ENCODE measurements at regions not wholly inside any gene's neighbourhood (a gene's known extent, or its start where the extent isn't known, plus 50 kb on each side); places are given as distances from the start of the nearest gene placed in this dataset.
A peak's percentile ranks its signal among the peaks of the same experiment; 100 is the strongest.

DNA sequence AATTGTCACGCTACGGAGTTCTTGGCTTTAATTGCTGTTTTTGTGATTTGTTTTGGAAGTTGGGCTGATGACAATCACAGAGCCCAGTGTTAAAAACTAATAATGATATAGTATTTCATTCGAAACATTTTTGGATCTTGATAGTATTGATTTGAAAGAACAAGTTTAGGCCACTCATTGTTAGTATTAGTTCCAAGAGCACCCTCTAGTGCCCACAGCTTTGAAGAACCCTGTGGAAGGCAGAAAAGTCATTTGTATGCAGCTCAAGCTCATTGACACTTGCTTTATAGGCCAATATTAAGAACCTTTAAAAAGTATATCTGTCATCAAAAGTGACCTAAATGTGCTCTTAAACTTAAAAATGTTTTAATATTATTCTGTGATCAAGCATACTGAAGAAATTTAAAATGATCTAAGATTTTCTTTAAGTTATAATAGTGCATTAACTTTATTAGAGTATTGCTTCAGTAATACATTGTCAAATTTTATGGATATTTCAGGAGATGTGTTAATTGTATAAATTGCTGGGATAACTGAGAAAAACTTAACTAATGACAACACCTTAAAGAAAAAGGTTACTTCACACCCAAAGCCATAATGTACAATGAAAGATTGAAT is 191.0 kb downstream of the GRB14 start:
- no peaks in the 10 kb centered on the region for H3K36me3 ChIP-seq (replicated peaks in 1 of 2; ENCODE audit: control insufficient read depth in 2 of 2, insufficient read depth in 2 of 2, low read length in 2 of 2)
- no peak overlapping the region for H2BK12ac ChIP-seq (ENCODE audit: low read length)
- no peak overlapping the region for H2AK5ac ChIP-seq (ENCODE audit: low read depth, low read length)
- H2BK15ac ChIP-seq (ENCODE audit: low read length) = no peak overlapping the region
- no peaks in the 10 kb centered on the region for H3K27me3 ChIP-seq (ENCODE audit: control insufficient read depth in 3 of 3, insufficient read depth in 3 of 3, low read depth in 1 of 3, low read length in 3 of 3)
- no peak overlapping the region for H3K4me2 ChIP-seq (ENCODE audit: insufficient read depth, low read length, poor library complexity, severe bottlenecking)
- H4K8ac ChIP-seq (ENCODE audit: low read depth, low read length) = no peak overlapping the region
- no peak overlapping the region for H3K14ac ChIP-seq (ENCODE audit: low read length)
- H2BK5ac ChIP-seq (ENCODE audit: low read length) = no peak overlapping the region
- no peak overlapping the region for H3K4me3 ChIP-seq (ENCODE audit: low read length in 2 of 2)
- H3K27ac ChIP-seq (replicated peaks; ENCODE audit: low read length) = no peak overlapping the region
- no peak overlapping the region for H3K18ac ChIP-seq (ENCODE audit: low read length)
- WGBS, 2 donors (ENCODE audit: extremely low coverage in 2 of 2, insufficient read length in 2 of 2, insufficient replicate concordance in 1 of 2) = no CpG with 5 or more reads among the region's 3 CpGs
- H3K9ac ChIP-seq (ENCODE audit: low read depth, low read length, poor library complexity) = no peak overlapping the region
- peaks cover 5 to 6% of the 10 kb centered on the region in 2 donors for H3K4me1 ChIP-seq (ENCODE audit: control insufficient read depth in 2 of 2, insufficient read depth in 1 of 2, low read depth in 1 of 2, low read length in 2 of 2)
- H4K91ac ChIP-seq (ENCODE audit: low read depth, low read length, poor library complexity) = no peak overlapping the region
- no peak overlapping the region for H3K4ac ChIP-seq (ENCODE audit: low read length)
- H3K23ac ChIP-seq (ENCODE audit: low read depth, low read length, poor library complexity) = no peak overlapping the region
- H3K79me1 ChIP-seq (ENCODE audit: low read depth, low read length) = no peaks in the 10 kb centered on the region
- H2AFZ ChIP-seq (ENCODE audit: low read length) = no peak overlapping the region
- H2BK120ac ChIP-seq (ENCODE audit: low read depth, low read length) = no peak overlapping the region
- DNase-seq (ENCODE audit: low spot score) = peak; percentile 43
- H3K9me3 ChIP-seq (replicated peaks in 1 of 2; ENCODE audit: control insufficient read depth in 2 of 2, insufficient read depth in 1 of 2, low read depth in 1 of 2, low read length in 2 of 2) = no peaks in the 10 kb centered on the region

DNA sequence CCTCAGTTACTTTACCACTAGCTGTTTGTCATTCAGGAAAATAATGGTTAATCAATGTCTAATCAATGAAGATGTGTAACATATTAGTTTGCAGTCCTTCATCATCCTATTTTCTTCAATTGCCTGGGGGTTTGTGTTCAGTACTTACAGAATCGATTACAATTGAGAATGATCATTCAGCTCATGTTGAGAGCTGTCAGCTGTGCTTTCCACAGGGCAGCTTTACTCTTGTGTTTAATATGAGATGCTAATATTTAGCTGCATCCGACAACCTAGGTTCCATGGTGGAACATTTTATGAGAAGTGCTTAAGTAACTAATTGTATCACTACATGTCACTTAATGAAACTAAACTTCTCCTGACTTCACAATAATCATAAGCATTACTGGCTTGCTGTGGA is 191.9 kb downstream of the GRB14 start:
- no peaks in the 10 kb centered on the region for H3K27me3 ChIP-seq (ENCODE audit: control insufficient read depth in 3 of 3, insufficient read depth in 3 of 3, low read depth in 1 of 3, low read length in 3 of 3)
- H2BK120ac ChIP-seq (ENCODE audit: low read depth, low read length) = no peak overlapping the region
- H3K14ac ChIP-seq (ENCODE audit: low read length) = no peak overlapping the region
- H3K4me1 ChIP-seq (ENCODE audit: control insufficient read depth in 2 of 2, insufficient read depth in 1 of 2, low read depth in 1 of 2, low read length in 2 of 2) = peaks cover 6 to 9% of the 10 kb centered on the region in 2 donors
- no peaks in the 10 kb centered on the region for H3K9me3 ChIP-seq (replicated peaks in 1 of 2; ENCODE audit: control insufficient read depth in 2 of 2, insufficient read depth in 1 of 2, low read depth in 1 of 2, low read length in 2 of 2)
- no peak overlapping the region for H3K23ac ChIP-seq (ENCODE audit: low read depth, low read length, poor library complexity)
- no peak for DNase-seq (ENCODE audit: low spot score)
- no peaks in the 10 kb centered on the region for H3K79me1 ChIP-seq (ENCODE audit: low read depth, low read length)
- no peak overlapping the region for H4K8ac ChIP-seq (ENCODE audit: low read depth, low read length)
- H3K4me2 ChIP-seq (ENCODE audit: insufficient read depth, low read length, poor library complexity, severe bottlenecking) = no peak overlapping the region
- H2BK5ac ChIP-seq (ENCODE audit: low read length) = no peak overlapping the region
- no CpG with 5 or more reads among the region's 2 CpGs for WGBS, 2 donors (ENCODE audit: extremely low coverage in 2 of 2, insufficient read length in 2 of 2, insufficient replicate concordance in 1 of 2)
- no peak overlapping the region for H4K91ac ChIP-seq (ENCODE audit: low read depth, low read length, poor library complexity)
- no peak overlapping the region for H2BK12ac ChIP-seq (ENCODE audit: low read length)
- H3K18ac ChIP-seq (ENCODE audit: low read length) = no peak overlapping the region
- H2AFZ ChIP-seq (ENCODE audit: low read length) = no peak overlapping the region
- no peak overlapping the region for H3K27ac ChIP-seq (replicated peaks; ENCODE audit: low read length)
- no peak overlapping the region for H3K9ac ChIP-seq (ENCODE audit: low read depth, low read length, poor library complexity)
- H3K4me3 ChIP-seq (ENCODE audit: low read length in 2 of 2) = no peak overlapping the region
- no peak overlapping the region for H2BK15ac ChIP-seq (ENCODE audit: low read length)
- H3K36me3 ChIP-seq (replicated peaks in 1 of 2; ENCODE audit: control insufficient read depth in 2 of 2, insufficient read depth in 2 of 2, low read length in 2 of 2) = no peaks in the 10 kb centered on the region
- H2AK5ac ChIP-seq (ENCODE audit: low read depth, low read length) = no peak overlapping the region
- no peak overlapping the region for H3K4ac ChIP-seq (ENCODE audit: low read length)

DNA sequence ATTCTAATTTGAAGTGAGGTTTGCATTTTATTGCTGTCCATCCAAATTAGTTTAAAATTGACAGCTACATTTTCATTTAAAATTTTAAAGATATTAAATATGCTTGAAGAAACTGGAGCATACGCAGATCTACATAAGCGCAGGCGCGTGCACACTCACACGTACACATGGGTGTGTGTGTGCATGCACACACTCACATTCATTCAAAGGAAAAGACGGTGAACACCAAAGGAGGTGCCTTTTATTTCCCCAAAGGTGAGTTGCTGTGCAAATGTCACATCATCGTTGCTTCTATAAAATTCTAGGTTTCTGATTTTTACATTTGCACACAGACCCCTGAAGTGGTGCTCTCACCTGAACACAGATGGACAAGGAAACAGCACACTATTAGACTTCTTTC is 194.2 kb downstream of the GRB14 start:
- H3K9me3 ChIP-seq (replicated peaks in 1 of 2; ENCODE audit: control insufficient read depth in 2 of 2, insufficient read depth in 1 of 2, low read depth in 1 of 2, low read length in 2 of 2) = no peaks in the 10 kb centered on the region
- no peak for DNase-seq (ENCODE audit: low spot score)
- no peak overlapping the region for H3K4me3 ChIP-seq (ENCODE audit: low read length in 2 of 2)
- no peak overlapping the region for H3K27ac ChIP-seq (replicated peaks; ENCODE audit: low read length)
- H2BK120ac ChIP-seq (ENCODE audit: low read depth, low read length) = no peak overlapping the region
- H3K4ac ChIP-seq (ENCODE audit: low read length) = no peak overlapping the region
- H3K23ac ChIP-seq (ENCODE audit: low read depth, low read length, poor library complexity) = no peak overlapping the region
- no peaks in the 10 kb centered on the region for H3K79me1 ChIP-seq (ENCODE audit: low read depth, low read length)
- H3K4me2 ChIP-seq (ENCODE audit: insufficient read depth, low read length, poor library complexity, severe bottlenecking) = no peak overlapping the region
- H3K9ac ChIP-seq (ENCODE audit: low read depth, low read length, poor library complexity) = no peak overlapping the region
- H4K91ac ChIP-seq (ENCODE audit: low read depth, low read length, poor library complexity) = no peak overlapping the region
- no CpG with 5 or more reads among the region's 7 CpGs for WGBS, 2 donors (ENCODE audit: extremely low coverage in 2 of 2, insufficient read length in 2 of 2, insufficient replicate concordance in 1 of 2)
- peak overlapping the region; percentile 93 for H3K18ac ChIP-seq (ENCODE audit: low read length)
- no peak overlapping the region for H4K8ac ChIP-seq (ENCODE audit: low read depth, low read length)
- no peaks in the 10 kb centered on the region for H3K27me3 ChIP-seq (ENCODE audit: control insufficient read depth in 3 of 3, insufficient read depth in 3 of 3, low read depth in 1 of 3, low read length in 3 of 3)
- peak overlapping the region; percentile 90 for H2BK12ac ChIP-seq (ENCODE audit: low read length)
- H2BK5ac ChIP-seq (ENCODE audit: low read length) = no peak overlapping the region
- H3K14ac ChIP-seq (ENCODE audit: low read length) = no peak overlapping the region
- H2AFZ ChIP-seq (ENCODE audit: low read length) = no peak overlapping the region
- no peak overlapping the region for H2AK5ac ChIP-seq (ENCODE audit: low read depth, low read length)
- H3K4me1 ChIP-seq (ENCODE audit: control insufficient read depth in 2 of 2, insufficient read depth in 1 of 2, low read depth in 1 of 2, low read length in 2 of 2) = peaks cover 6 to 9% of the 10 kb centered on the region in 2 donors
- H3K36me3 ChIP-seq (replicated peaks in 1 of 2; ENCODE audit: control insufficient read depth in 2 of 2, insufficient read depth in 2 of 2, low read length in 2 of 2) = no peaks in the 10 kb centered on the region
- no peak overlapping the region for H2BK15ac ChIP-seq (ENCODE audit: low read length)

- H2BK120ac ChIP-seq (ENCODE audit: low read depth, low read length) = no peak overlapping the region
- peaks cover 0 to 4% of the 10 kb centered on the region in 2 donors for H3K4me1 ChIP-seq (ENCODE audit: control insufficient read depth in 2 of 2, insufficient read depth in 1 of 2, low read depth in 1 of 2, low read length in 2 of 2)
These were observed 200.5 kb downstream of the GRB14 start for GRCh38 chr2:164420787-164421186.

More at GRCh38 chr2:164420787-164421186, 200.5 kb downstream of the GRB14 start:
- H3K14ac ChIP-seq (ENCODE audit: low read length) = no peak overlapping the region
- H3K27me3 ChIP-seq (ENCODE audit: control insufficient read depth in 3 of 3, insufficient read depth in 3 of 3, low read depth in 1 of 3, low read length in 3 of 3) = no peaks in the 10 kb centered on the region
- no peaks in the 10 kb centered on the region for H3K36me3 ChIP-seq (replicated peaks in 1 of 2; ENCODE audit: control insufficient read depth in 2 of 2, insufficient read depth in 2 of 2, low read length in 2 of 2)
- H2BK15ac ChIP-seq (ENCODE audit: low read length) = no peak overlapping the region
- WGBS, 2 donors (ENCODE audit: extremely low coverage in 2 of 2, insufficient read length in 2 of 2, insufficient replicate concordance in 1 of 2) = no CpG with 5 or more reads among the region's 5 CpGs
- peak overlapping the region; percentile 49 for H3K18ac ChIP-seq (ENCODE audit: low read length)
- H3K4me3 ChIP-seq (ENCODE audit: low read length in 2 of 2) = no peak overlapping the region
- no peak overlapping the region for H2AFZ ChIP-seq (ENCODE audit: low read length)
- H2BK5ac ChIP-seq (ENCODE audit: low read length) = no peak overlapping the region
- H3K9ac ChIP-seq (ENCODE audit: low read depth, low read length, poor library complexity) = no peak overlapping the region
- H3K4ac ChIP-seq (ENCODE audit: low read length) = no peak overlapping the region
- H2BK12ac ChIP-seq (ENCODE audit: low read length) = no peak overlapping the region
- no peaks in the 10 kb centered on the region for H3K9me3 ChIP-seq (replicated peaks in 1 of 2; ENCODE audit: control insufficient read depth in 2 of 2, insufficient read depth in 1 of 2, low read depth in 1 of 2, low read length in 2 of 2)
- H2AK5ac ChIP-seq (ENCODE audit: low read depth, low read length) = no peak overlapping the region
- DNase-seq (ENCODE audit: low spot score) = no peak
- no peak overlapping the region for H3K23ac ChIP-seq (ENCODE audit: low read depth, low read length, poor library complexity)
- no peaks in the 10 kb centered on the region for H3K79me1 ChIP-seq (ENCODE audit: low read depth, low read length)
- H4K91ac ChIP-seq (ENCODE audit: low read depth, low read length, poor library complexity) = no peak overlapping the region
- H3K27ac ChIP-seq (replicated peaks; ENCODE audit: low read length) = no peak overlapping the region
- H4K8ac ChIP-seq (ENCODE audit: low read depth, low read length) = no peak overlapping the region
- no peak overlapping the region for H3K4me2 ChIP-seq (ENCODE audit: insufficient read depth, low read length, poor library complexity, severe bottlenecking)

Measured in neuronal stem cell (in vitro differentiated cells).